GM10266 (cell line): ENCODE measurements at regions not wholly inside any gene's neighbourhood (a gene's known extent, or its start where the extent isn't known, plus 50 kb on each side); places are given as distances from the start of the nearest gene placed in this dataset.

Experiments
- DNase-seq: peaks from one replicate; pipeline ENCODE4 v3.0.0; 2012; ENCODE audit errors: extremely low spot score
- CTCF ChIP-seq: IDR thresholded peaks from 2 replicates; pipeline ENCODE4 v1.5.1; 2012; ENCODE audit warnings: mild to moderate bottlenecking, low read depth; ENCODE audit not compliant: control insufficient read depth, insufficient read depth; ENCODE audit errors: missing control alignments

- TF ChIP-seq CTCF: no peak
Observed at GRCh38 chr14:61171727-61172126, 109.4 kb downstream of the TMEM30B start.

GRCh38 chr14:61168141-61168540 is 113.0 kb downstream of the TMEM30B start:
- no peak for TF ChIP-seq CTCF
- DNase-seq: no peak

More at GRCh38 chr14:61171727-61172126, 109.4 kb downstream of the TMEM30B start:
- no peak for DNase-seq

- no peak for DNase-seq
- TF ChIP-seq CTCF: no peak
Observed at GRCh38 chr14:61167642-61168041, 113.5 kb downstream of the TMEM30B start.

- no peak for TF ChIP-seq CTCF
- no peak for DNase-seq
Observed at GRCh38 chr14:61160798-61161197, 120.3 kb downstream of the TMEM30B start.

- DNase-seq: no peak
- TF ChIP-seq CTCF: no peak
Observed at GRCh38 chr14:61154641-61155040, 126.5 kb downstream of the TMEM30B start.

GRCh38 chr14:61153914-61154545 is 127.1 kb downstream of the TMEM30B start:
- DNase-seq: no peak
- no peak for TF ChIP-seq CTCF

GRCh38 chr14:61153431-61153830 is 127.7 kb downstream of the TMEM30B start:
- DNase-seq: no peak
- TF ChIP-seq CTCF: no peak
